Left renal cortex interstitium (tissue), 4 donors: ENCODE measurements at regions not wholly inside any gene's neighbourhood (a gene's known extent, or its start where the extent isn't known, plus 50 kb on each side); places are given as distances from the start of the nearest gene placed in this dataset.

Experiments used
- DNase-seq, 4 donors: peaks; one replicate each; pipeline ENCODE4 v3.0.0-alpha.2; 2013; ENCODE audit warnings: low read depth in 4 of 4, low spot score in 2 of 4, missing footprints in 1 of 4

GRCh38 chr12:89122852-89123251, 229.4 kb downstream of the DUSP6 start:
- no peak for DNase-seq

- no peak for DNase-seq
Measured at GRCh38 chr12:89117448-89118034, 234.8 kb downstream of the DUSP6 start.

GRCh38 chr12:89111964-89112363, 240.3 kb downstream of the DUSP6 start:
- DNase-seq = no peak

GRCh38 chr12:89108265-89108664, 244.0 kb downstream of the DUSP6 start:
- DNase-seq = no peak

- DNase-seq = no peak
Measured at GRCh38 chr12:89106950-89107349, 245.4 kb downstream of the DUSP6 start.

- DNase-seq = no peak
Measured at GRCh38 chr12:89105243-89105642, 247.1 kb downstream of the DUSP6 start.

GRCh38 chr12:89103831-89104230, 248.5 kb downstream of the DUSP6 start:
- DNase-seq = no peak

- DNase-seq = no peak
Measured at GRCh38 chr12:89101440-89101839, 250.9 kb downstream of the DUSP6 start.

GRCh38 chr12:89098441-89099112, 253.7 kb downstream of the DUSP6 start:
- no peak for DNase-seq

- DNase-seq = no peak
Measured at GRCh38 chr12:89092297-89092696, 260.0 kb downstream of the DUSP6 start.

- DNase-seq = no peak
Measured at GRCh38 chr12:89091293-89091841, 260.9 kb downstream of the DUSP6 start.

GRCh38 chr12:89089264-89089663, 263.0 kb downstream of the DUSP6 start:
- no peak for DNase-seq

GRCh38 chr12:89087876-89088275, 264.4 kb downstream of the DUSP6 start:
- DNase-seq = no peak

- DNase-seq = no peak
Measured at GRCh38 chr12:89087149-89087825, 265.0 kb downstream of the DUSP6 start.

- no peak for DNase-seq
Measured at GRCh38 chr12:89085421-89085820, 266.9 kb downstream of the DUSP6 start.

- no peak for DNase-seq
Measured at GRCh38 chr12:89084751-89085150, 267.6 kb downstream of the DUSP6 start.

- no peak for DNase-seq
Measured at GRCh38 chr12:89083491-89083890, 268.8 kb downstream of the DUSP6 start.

- no peak for DNase-seq
Measured at GRCh38 chr12:89082370-89082753, 269.9 kb downstream of the DUSP6 start.

GRCh38 chr12:89081719-89082369, 270.5 kb downstream of the DUSP6 start:
- no peak for DNase-seq

- DNase-seq = no peak
Measured at GRCh38 chr12:89080793-89081465, 271.4 kb downstream of the DUSP6 start.
